IPS DF 6.9 (cell line): ENCODE measurements at regions not wholly inside any gene's neighbourhood (a gene's known extent, or its start where the extent isn't known, plus 50 kb on each side); places are given as distances from the start of the nearest gene placed in this dataset.

Experiments used
- DNase-seq: peaks from one replicate; pipeline ENCODE4 v3.0.0-alpha.2; 2013; ENCODE audit warnings: low read depth, low spot score
- H3K27ac ChIP-seq: one replicate; pipeline ENCODE4 v1.5.1; 2013; ENCODE audit warnings: low read length, control low read depth
- H3K27me3 ChIP-seq: 2 replicates; pipeline ENCODE4 v1.6.1; 2013; ENCODE audit warnings: mild to moderate bottlenecking, low read length; ENCODE audit not compliant: control insufficient read depth, insufficient read depth
- H3K36me3 ChIP-seq: 2 replicates; pipeline ENCODE4 v1.6.1; 2013; ENCODE audit warnings: low read length; ENCODE audit not compliant: control insufficient read depth, insufficient read depth
- H3K4me1 ChIP-seq: 2 replicates; pipeline ENCODE4 v1.6.1; 2013; ENCODE audit warnings: low read length; ENCODE audit not compliant: control insufficient read depth, insufficient read depth
- H3K4me3 ChIP-seq: 2 replicates; pipeline ENCODE4 v1.5.1; 2013; ENCODE audit warnings: mild to moderate bottlenecking, low read length
- H3K9me3 ChIP-seq: 2 replicates; pipeline ENCODE4 v1.6.1; 2013; ENCODE audit warnings: low read length, inconsistent platforms; ENCODE audit not compliant: control insufficient read depth, insufficient read depth
- WGBS: extraction: QIAGEN DNeasy Blood & Tissue Kit; methylation state at CpG from one replicate; pipeline ENCODE4 v1.1.7; 2013; ENCODE audit warnings: mixed read lengths, missing lambda C conversion rate; ENCODE audit not compliant: insufficient read length, insufficient coverage; 5-methylcytosine and 5-hydroxymethylcytosine counted together

DNA sequence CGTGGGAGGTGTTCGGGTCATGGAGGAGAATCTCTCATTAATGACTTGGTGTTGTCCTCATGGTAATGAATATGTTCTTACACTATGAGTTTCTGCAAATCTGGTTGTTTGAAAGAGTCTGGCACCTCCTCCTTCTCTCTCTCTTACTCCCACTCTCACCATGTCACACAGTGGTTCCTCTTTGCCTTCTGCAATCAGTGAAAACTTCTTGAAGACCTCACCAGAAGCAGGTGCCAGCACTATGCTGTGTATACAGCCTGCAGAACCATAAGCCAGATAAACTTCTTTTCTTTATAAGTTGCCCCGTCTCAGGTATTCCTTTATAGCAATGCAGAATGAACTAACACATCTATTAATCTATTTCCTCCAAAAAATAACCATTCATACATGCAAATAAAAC, 275.0 kb downstream of the ANTXR2 start:
- Histone ChIP-seq H3K9me3 (no peaks in the 10 kb centered on the region), H3K4me1 (no peaks in the 10 kb centered on the region), H3K27me3 (no peaks in the 10 kb centered on the region), H3K4me3 (no peak overlapping the region), H3K27ac (no peak overlapping the region), H3K36me3 (no peaks in the 10 kb centered on the region)
- DNase-seq, result no peak
- WGBS, result no CpG with 5 or more reads among the region's 3 CpGs

DNA sequence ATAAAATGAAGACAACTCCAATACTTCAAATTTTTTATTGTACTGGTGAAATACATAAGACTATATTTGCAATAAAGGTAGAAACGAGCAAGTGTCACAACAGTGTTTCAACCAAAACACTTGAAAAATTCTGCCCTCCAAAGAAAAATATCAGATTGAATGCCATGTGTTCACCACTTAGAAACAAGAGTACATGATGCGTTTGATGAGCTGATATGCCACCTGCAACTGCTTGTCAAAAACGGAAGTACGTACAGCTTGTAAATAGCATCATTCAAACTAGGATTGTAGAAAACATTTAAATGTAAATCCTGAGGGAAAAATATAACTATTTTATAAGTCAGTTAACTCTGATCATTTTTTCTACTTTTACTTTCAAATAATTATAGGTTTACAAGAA, 276.1 kb downstream of the ANTXR2 start:
- H3K4me3 ChIP-seq, result no peak overlapping the region
- no peaks in the 10 kb centered on the region for H3K36me3 ChIP-seq
- H3K27ac ChIP-seq, result no peak overlapping the region
- no peak for DNase-seq
- no peaks in the 10 kb centered on the region for H3K4me1 ChIP-seq
- no peaks in the 10 kb centered on the region for H3K27me3 ChIP-seq
- H3K9me3 ChIP-seq, result no peaks in the 10 kb centered on the region
- no CpG with 5 or more reads among the region's 4 CpGs for WGBS

DNA sequence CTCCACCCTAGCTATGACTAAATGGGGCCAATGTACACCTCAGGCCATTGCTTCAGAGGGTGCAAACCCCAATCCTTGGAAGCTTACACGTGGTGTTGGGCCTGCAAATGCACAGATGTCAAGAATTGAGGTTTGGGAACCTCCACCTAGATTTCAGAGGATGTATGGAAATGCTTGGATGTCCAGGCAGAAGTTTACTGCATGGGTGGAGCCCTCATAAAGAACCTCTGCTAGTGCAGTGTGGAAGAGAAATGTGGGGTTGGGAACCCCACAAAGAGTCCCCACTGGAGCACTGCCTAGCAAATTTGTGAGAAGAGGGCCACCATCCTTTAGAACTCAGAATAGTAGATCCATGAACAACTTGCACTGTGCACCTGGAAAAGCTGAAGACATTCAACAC, 284.1 kb downstream of the ANTXR2 start:
- no peak for DNase-seq
- H3K27ac ChIP-seq, result no peak overlapping the region
- no peaks in the 10 kb centered on the region for H3K4me1 ChIP-seq
- no peak overlapping the region for H3K4me3 ChIP-seq
- no peaks in the 10 kb centered on the region for H3K36me3 ChIP-seq
- no peaks in the 10 kb centered on the region for H3K9me3 ChIP-seq
- H3K27me3 ChIP-seq, result no peaks in the 10 kb centered on the region
- no CpG with 5 or more reads among the region's 1 CpG for WGBS

DNA sequence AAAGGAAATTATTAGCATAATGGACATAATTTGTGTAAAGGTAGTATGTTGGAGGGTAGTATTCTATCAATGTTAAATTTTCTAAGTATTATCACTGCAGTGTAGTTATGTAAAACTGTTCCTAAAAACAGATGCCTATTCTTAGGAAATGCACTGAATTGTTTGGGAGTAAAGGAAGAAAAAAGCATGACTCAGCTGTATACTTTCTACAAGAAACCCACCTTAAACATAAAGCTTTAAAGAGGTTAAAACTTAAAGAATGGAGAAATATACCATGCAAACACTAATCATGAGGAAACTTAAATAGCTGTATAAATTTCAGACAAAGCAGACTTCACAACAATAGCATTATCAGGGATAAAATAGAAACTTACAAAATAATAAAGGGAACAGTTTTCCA, 292.9 kb downstream of the ANTXR2 start:
- DNase-seq, result no peak
- Histone ChIP-seq H3K36me3 (no peaks in the 10 kb centered on the region), H3K27ac (no peak overlapping the region), H3K27me3 (no peaks in the 10 kb centered on the region), H3K9me3 (no peaks in the 10 kb centered on the region), H3K4me3 (no peak overlapping the region), H3K4me1 (no peaks in the 10 kb centered on the region)

DNA sequence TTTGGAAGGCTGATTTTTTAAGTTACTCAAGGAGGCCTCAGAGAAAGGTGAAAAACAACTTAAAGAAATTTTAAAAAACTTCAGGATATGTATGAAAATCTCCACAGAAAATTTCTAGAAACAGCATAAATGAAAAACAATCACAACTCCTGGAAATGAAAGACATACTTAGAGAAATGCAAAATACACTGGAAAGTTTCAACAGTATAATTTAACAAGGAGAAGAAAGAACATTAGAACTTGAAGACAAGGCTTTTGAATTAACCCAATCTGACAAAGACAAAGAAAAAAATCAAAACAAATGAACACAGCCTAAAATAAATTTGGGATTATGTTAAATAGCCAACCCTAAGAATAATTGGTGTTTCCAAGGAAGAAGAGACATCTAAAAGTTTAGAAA, 300.5 kb downstream of the ANTXR2 start:
- H3K9me3 ChIP-seq, result no peaks in the 10 kb centered on the region
- H3K4me3 ChIP-seq, result no peak overlapping the region
- no peaks in the 10 kb centered on the region for H3K4me1 ChIP-seq
- no peaks in the 10 kb centered on the region for H3K27me3 ChIP-seq
- H3K36me3 ChIP-seq, result no peaks in the 10 kb centered on the region
- no peak overlapping the region for H3K27ac ChIP-seq
- no peak for DNase-seq

DNA sequence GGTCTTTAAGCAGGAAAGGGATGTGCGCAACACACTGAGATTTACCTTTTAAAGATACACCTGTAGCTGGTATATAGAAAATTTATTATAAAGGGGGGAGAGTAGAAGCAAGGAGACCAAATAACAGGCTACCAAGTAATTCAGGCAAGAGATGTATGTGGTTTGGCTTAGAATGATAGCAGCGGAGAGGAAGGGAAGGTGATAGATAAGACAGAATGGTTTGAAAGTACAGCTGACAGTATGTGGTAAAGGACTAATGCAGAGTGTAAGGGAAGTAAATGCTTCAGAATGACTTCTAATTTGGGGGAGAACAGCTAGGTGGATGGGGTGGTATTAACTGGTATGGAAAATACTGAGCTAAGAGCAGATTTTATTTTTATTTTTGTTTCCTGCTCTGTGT, 308.9 kb downstream of the ANTXR2 start:
- no peak for DNase-seq
- Histone ChIP-seq H3K9me3 (no peaks in the 10 kb centered on the region), H3K4me3 (no peak overlapping the region), H3K27me3 (no peaks in the 10 kb centered on the region), H3K27ac (no peak overlapping the region), H3K4me1 (no peaks in the 10 kb centered on the region), H3K36me3 (no peaks in the 10 kb centered on the region)
- no CpG with 5 or more reads among the region's 2 CpGs for whole genome bisulfite sequencing

DNA sequence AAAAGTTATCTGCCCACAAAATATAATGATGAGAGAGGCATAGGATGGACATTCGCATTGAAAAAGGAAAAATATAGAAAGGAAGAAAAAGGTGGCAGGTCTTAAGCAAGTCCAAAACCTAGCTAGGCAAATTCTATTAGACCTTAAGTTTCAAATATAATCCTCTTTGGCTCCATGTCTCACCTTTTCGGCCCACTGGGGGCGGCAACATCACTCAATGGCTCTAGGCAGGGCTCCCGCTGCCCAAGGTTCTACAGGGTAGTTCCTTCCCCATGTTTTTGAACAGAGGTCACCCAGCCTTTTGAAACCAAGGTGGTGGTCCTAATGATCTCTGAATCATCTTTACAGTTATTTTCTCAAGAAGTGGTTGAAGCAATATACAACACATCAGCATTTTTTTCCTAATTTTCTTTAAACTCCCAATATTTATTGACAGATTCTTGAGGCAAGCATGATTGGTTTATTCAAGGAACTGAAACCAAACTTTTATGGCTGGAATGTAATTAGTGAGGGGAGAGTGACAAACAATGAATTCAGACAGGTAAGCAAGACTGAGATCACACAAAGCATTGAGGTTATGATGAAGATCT, 309.4 kb downstream of the ANTXR2 start:
- no peaks in the 10 kb centered on the region for H3K9me3 ChIP-seq
- no peak for DNase-seq
- no peaks in the 10 kb centered on the region for H3K27me3 ChIP-seq
- no peak overlapping the region for H3K4me3 ChIP-seq
- no peaks in the 10 kb centered on the region for H3K36me3 ChIP-seq
- no peaks in the 10 kb centered on the region for H3K4me1 ChIP-seq
- no CpG with 5 or more reads among the region's 4 CpGs for WGBS
- H3K27ac ChIP-seq, result no peak overlapping the region

DNA sequence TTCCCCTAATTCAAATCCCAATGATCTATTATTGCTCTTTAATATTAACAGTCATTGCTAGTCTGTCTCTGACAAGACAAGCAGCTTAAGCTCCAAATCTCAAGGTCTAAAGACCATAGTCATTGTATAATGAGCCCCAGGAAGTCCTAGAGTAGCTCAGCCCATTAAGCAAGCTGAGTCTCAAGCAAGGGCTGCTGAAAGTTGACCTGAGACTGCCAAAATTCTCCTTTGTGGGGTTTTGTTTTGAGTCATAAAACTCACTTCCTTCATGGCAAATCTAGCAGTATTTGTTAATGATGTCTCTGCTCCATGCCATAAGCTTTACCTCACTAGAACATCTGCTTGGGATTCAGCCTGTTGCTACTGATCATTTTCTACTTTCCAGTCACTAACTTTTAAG, 313.2 kb downstream of the ANTXR2 start:
- Histone ChIP-seq H3K4me1 (no peaks in the 10 kb centered on the region), H3K27me3 (no peaks in the 10 kb centered on the region), H3K36me3 (no peaks in the 10 kb centered on the region), H3K9me3 (no peaks in the 10 kb centered on the region), H3K27ac (no peak overlapping the region), H3K4me3 (no peak overlapping the region)
- DNase-seq, result no peak

DNA sequence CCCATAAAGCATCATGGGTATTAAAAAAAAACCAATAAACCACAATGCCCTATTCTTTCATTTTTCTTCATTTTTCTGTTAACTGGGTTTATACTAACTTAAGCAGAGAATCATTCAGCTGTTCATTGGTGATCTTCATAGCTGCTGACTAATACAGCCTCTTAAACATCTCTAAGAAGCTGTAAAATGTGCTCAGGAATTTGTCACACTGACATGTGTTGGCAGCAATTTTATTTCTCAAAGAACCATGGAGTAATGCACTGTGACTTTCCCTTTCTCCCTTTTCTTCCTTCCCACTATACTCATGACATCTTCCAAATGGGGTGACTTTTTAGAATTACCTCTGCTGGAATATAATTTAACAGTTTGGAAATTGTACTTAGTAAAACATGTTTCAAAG, 315.4 kb downstream of the ANTXR2 start:
- Histone ChIP-seq H3K27ac (no peak overlapping the region), H3K4me3 (no peak overlapping the region), H3K4me1 (no peaks in the 10 kb centered on the region), H3K9me3 (no peaks in the 10 kb centered on the region), H3K27me3 (no peaks in the 10 kb centered on the region), H3K36me3 (no peaks in the 10 kb centered on the region)
- no peak for DNase-seq

DNA sequence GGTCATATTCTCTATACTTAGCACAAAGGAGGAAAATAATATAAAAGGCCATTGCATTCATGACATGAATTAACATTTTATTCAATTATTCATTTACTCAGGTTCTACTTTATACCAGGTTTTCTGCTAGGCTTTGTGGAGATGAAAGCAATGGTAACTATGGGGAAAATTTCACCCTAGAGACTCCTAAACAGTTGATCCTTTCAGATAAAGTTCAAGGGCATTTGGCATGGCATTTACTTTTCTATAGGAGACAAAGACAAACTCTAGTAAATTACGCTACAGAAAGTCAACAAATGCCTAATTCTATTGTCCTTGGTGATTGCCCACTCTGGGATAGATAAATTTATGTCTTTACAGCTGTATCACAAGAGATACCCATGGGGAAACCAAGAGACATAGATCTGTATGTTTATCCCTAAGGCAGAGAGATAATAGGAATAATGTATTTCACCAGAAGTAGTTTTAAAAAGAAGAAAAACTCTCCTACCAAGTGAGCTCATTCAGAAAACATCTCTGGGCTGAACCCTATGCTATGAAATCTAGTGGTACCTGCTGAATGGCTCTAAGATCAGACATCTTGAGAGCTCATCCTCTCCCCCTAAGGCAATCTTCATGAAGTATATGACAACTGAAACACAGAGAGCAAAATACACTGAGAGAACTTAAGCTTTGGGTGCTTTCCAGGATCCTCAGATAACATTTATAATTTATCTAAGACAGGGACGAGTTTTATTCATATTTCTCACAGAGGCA, 316.7 kb downstream of the ANTXR2 start:
- DNase-seq, result no peak
- no peaks in the 10 kb centered on the region for H3K27me3 ChIP-seq
- H3K27ac ChIP-seq, result no peak overlapping the region
- H3K4me1 ChIP-seq, result no peaks in the 10 kb centered on the region
- H3K9me3 ChIP-seq, result no peaks in the 10 kb centered on the region
- no peak overlapping the region for H3K4me3 ChIP-seq
- no peaks in the 10 kb centered on the region for H3K36me3 ChIP-seq
- no CpG with 5 or more reads among the region's 2 CpGs for WGBS

DNA sequence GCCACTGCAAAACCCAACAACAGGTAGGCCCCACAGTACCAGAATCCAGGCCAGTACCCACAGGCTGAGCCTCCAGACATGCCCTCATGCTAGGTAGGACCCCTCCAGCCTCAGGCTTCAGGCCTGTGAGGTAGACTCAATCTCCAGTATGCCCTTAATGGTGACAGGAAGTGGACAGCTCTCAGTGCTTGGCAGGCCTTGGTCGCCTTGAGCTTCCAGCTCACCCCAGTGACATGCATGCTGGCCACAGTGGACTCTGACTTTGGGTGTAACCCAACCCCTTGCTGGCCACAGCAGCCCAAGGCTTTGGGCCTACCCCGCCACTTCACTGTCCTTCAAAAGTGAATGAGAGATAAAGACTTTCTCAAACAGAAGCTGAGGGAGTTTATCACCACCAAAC, 324.2 kb downstream of the ANTXR2 start:
- no peaks in the 10 kb centered on the region for H3K9me3 ChIP-seq
- no peaks in the 10 kb centered on the region for H3K4me1 ChIP-seq
- WGBS, result no CpG with 5 or more reads among the region's 2 CpGs
- DNase-seq, result no peak
- H3K27ac ChIP-seq, result no peak overlapping the region
- no peak overlapping the region for H3K4me3 ChIP-seq
- no peaks in the 10 kb centered on the region for H3K36me3 ChIP-seq
- no peaks in the 10 kb centered on the region for H3K27me3 ChIP-seq
